ENCODE measurements at regions not wholly inside any gene's neighbourhood (a gene's known extent, or its start where the extent isn't known, plus 50 kb on each side); places are given as distances from the start of the nearest gene placed in this dataset.

DNA sequence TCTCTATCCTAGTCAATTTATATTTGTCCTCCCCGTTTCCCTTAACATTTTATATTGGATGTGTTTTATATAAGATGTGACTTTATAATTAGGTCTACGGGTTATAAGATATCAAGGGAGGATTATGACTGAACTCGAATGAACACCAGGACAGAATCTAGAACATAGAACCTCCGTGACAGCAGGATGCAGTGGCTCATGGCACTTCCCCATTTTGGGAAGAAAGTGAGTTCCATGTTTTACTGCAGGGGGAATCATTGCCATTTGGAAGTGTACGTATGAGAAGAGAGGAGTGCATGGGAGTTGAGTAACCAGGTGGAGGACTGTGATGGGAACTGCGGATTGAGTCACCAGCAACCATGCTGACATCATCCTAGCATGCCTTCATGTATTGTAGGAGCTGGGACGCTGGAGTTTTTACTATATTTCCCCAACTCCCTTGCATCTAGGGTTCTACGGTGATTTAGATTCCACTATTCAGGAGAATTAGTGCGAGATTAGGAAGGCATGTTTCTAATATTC is 56.1 kb upstream of the FOXC1 start:
- no peak for DNase-seq

DNA sequence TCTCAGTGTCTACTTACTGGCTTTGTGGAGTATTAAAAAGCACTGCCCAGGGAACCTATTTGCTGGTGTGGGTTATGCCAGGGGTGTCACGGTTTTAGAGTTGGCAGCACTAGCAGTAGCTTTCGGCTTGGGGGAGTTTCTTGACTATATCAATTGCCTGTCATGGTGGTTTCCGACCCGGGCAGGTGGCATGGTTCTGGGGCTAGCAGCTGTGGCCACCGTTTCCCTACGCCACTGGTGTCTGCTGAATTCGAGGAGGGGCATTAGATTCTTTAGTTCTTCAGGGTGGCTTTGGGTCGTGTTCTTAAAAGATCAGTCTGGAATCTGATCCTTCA is 55.6 kb upstream of the FOXC1 start:
- DNase-seq, result peak in 1 of 14 donors; percentile 33

DNA sequence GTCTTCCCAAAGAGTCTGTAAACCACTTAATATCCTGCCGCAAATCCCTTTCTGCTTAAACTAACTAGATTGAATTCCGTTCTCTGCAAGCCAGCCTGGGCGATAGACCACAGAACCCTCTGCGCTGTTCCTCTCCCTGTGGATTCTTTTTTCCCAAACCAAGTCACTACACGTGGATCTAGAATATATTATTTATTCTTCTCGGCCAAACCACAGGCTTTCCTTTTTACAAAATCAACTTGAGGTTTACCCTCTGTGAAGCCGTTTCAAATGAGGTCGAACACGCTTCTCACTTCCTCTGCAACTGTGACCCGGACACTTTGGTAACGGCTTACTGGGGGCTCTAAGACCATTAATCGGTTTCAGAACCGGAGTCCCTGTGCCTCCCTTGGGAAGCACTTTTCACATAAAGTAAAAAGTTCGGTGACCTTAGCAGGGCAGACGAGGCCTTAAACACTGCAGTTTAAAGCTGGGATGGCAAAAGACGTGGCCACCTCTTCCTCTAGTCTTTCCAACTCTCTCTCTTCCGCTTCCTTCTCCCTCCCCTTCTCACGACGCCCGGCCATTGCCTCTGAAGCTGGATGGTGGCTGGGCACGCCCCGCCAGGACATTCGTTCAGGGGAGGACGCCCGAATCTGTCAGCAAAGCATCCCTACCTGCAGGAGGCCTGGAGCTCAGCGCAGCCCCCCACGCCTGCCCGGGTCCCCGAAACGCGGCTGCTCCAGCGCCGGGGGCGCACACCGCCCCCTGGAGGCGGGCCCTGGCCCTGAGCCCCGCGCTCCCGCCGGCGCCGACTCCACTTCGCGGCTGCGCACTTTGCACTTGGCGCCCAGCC is 55.0 kb upstream of the FOXC1 start:
- DNase-seq, result peak; percentile 7 to 89 (median 66)

DNA sequence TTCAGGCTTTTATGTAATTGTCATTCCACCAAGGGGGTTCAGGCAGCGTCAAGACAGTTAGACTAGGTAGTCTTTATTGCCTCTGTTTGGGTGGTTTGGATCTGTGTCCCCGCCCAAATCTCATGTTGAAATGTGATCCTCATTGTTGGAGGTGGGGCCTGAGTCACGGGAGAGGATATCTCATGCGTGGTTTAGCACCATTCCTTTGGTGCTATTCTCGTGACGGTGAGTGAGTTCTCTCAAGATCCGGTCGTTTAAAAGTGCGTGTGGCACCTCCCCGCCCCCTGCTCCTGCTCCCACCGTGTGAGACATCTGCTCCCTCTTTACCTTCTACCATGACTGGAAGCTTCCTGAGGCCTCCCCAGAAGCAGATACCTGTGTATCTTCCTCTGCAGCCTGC is 51.3 kb upstream of the FOXC1 start:
- DNase-seq, result no peak

All from C1 segment of cervical spinal cord (tissue), 14 donors.